HEK293 (cell line): ENCODE measurements at regions not wholly inside any gene's neighbourhood (a gene's known extent, or its start where the extent isn't known, plus 50 kb on each side); places are given as distances from the start of the nearest gene placed in this dataset.

ENCODE experiments used
- CTCF ChIA-PET: fragments of 350-600 bp; formaldehyde crosslinking; extraction: SDS; loops from one replicate; lab custom pipeline; 2021; ENCODE audit warnings: antibody characterized with exemption; lab: Yijun Ruan, JAX
- POLR2A ChIA-PET: fragments of 300-600 bp; formaldehyde crosslinking; extraction: SDS; loops from one replicate; lab custom pipeline; 2020; ENCODE audit warnings: antibody characterized with exemption, inconsistent platforms; lab: Yijun Ruan, JAX
- H3K27ac ChIP-seq: fragments of 200-500 bp; sonication (Bioruptor generic); 2 replicates; pipeline ENCODE4 v1.5.1; 2014; ENCODE audit warnings: low read depth, low read length, control low read depth, inconsistent platforms; ENCODE audit errors: extremely low read depth
- H3K36me3 ChIP-seq, 2 experiments: fragments of 200-500 bp in 1 of 2; sonication (Bioruptor generic) in 1 of 2; 1 replicate in 1 of 2; 2 replicates in 1 of 2; pipeline ENCODE4 v1.5.1; 2014 to 2017; ENCODE audit warnings: inconsistent platforms in 2 of 2, low read length in 2 of 2; ENCODE audit not compliant: control insufficient read depth in 2 of 2, insufficient read depth in 1 of 2
- H3K4me1 ChIP-seq: fragments of 200-500 bp; sonication (Bioruptor generic); 2 replicates; pipeline ENCODE4 v1.5.1; 2014; ENCODE audit warnings: mild to moderate bottlenecking, low read length, inconsistent platforms; ENCODE audit not compliant: control insufficient read depth, insufficient read depth
- H3K4me3 ChIP-seq: 2 replicates; pipeline ENCODE4 v1.5.1; 2011; ENCODE audit warnings: low read depth, mild to moderate bottlenecking, control low read depth, low read length, moderate library complexity
- H3K9me3 ChIP-seq: fragments of 200-500 bp; sonication (Bioruptor generic); 2 replicates; pipeline ENCODE4 v1.5.1; 2014; ENCODE audit warnings: low read depth, low read length, inconsistent platforms; ENCODE audit not compliant: control insufficient read depth, insufficient read depth
- EGR2 ChIP-seq: fragments of 450-650 bp; formaldehyde crosslinking; IDR thresholded peaks from 2 replicates; pipeline ENCODE4 v1.5.1; 2016; ENCODE audit warnings: low read depth, missing biosample characterization, missing genetic modification characterization
- GLIS1 ChIP-seq: fragments of 450-650 bp; formaldehyde crosslinking; IDR thresholded peaks from 2 replicates; pipeline ENCODE4 v1.5.1; 2016; ENCODE audit warnings: missing biosample characterization, missing genetic modification characterization
- KLF8 ChIP-seq: fragments of 450-650 bp; formaldehyde crosslinking; IDR thresholded peaks from 2 replicates; pipeline ENCODE4 v1.5.1; 2016; ENCODE audit warnings: missing biosample characterization, missing genetic modification characterization
- MZF1 ChIP-seq: fragments of 450-650 bp; formaldehyde crosslinking; IDR thresholded peaks from 2 replicates; pipeline ENCODE4 v1.5.1; 2017; ENCODE audit warnings: missing biosample characterization, missing genetic modification characterization, borderline replicate concordance
- OSR2 ChIP-seq: fragments of 450-650 bp; formaldehyde crosslinking; IDR thresholded peaks from 2 replicates; pipeline ENCODE4 v1.5.1; 2016; ENCODE audit warnings: missing biosample characterization, missing genetic modification characterization
- ZBTB21 ChIP-seq: fragments of 450-650 bp; formaldehyde crosslinking; IDR thresholded peaks from 2 replicates; pipeline ENCODE4 v1.5.1; 2017; ENCODE audit warnings: missing biosample characterization, missing genetic modification characterization
- ZNF202 ChIP-seq: fragments of 450-650 bp; formaldehyde crosslinking; IDR thresholded peaks from 2 replicates; pipeline ENCODE4 v1.5.1; 2016; ENCODE audit warnings: missing biosample characterization, missing genetic modification characterization, borderline replicate concordance
- ZNF214 ChIP-seq: fragments of 450-650 bp; formaldehyde crosslinking; IDR thresholded peaks from 2 replicates; pipeline ENCODE4 v1.5.1; 2017; ENCODE audit warnings: missing biosample characterization, mild to moderate bottlenecking, missing genetic modification characterization, borderline replicate concordance
- ZNF26 ChIP-seq: fragments of 450-650 bp; formaldehyde crosslinking; IDR thresholded peaks from 2 replicates; pipeline ENCODE4 v1.5.1; 2016; ENCODE audit warnings: missing biosample characterization, missing genetic modification characterization
- ZNF394 ChIP-seq: fragments of 450-650 bp; formaldehyde crosslinking; IDR thresholded peaks from 2 replicates; pipeline ENCODE4 v1.5.1; 2016; ENCODE audit warnings: missing biosample characterization, missing genetic modification characterization, mild to moderate bottlenecking, moderate library complexity, borderline replicate concordance
- ZNF416 ChIP-seq: fragments of 450-650 bp; formaldehyde crosslinking; IDR thresholded peaks from 2 replicates; pipeline ENCODE4 v1.5.1; 2016; ENCODE audit warnings: missing biosample characterization, missing genetic modification characterization
- ZNF501 ChIP-seq: fragments of 450-650 bp; formaldehyde crosslinking; IDR thresholded peaks from 2 replicates; pipeline ENCODE4 v1.5.1; 2016; ENCODE audit warnings: missing biosample characterization, missing genetic modification characterization
- ZNF513 ChIP-seq: fragments of 450-650 bp; IDR thresholded peaks from 2 replicates; pipeline ENCODE4 v1.5.1; 2018; ENCODE audit warnings: missing biosample characterization, missing genetic modification characterization
- ZNF561 ChIP-seq: fragments of 450-650 bp; IDR thresholded peaks from 2 replicates; pipeline ENCODE4 v1.5.1; 2018; ENCODE audit warnings: missing biosample characterization, missing genetic modification characterization, borderline replicate concordance
- ZNF610 ChIP-seq: fragments of 450-650 bp; formaldehyde crosslinking; IDR thresholded peaks from 2 replicates; pipeline ENCODE4 v1.5.1; 2016; ENCODE audit warnings: missing biosample characterization, missing genetic modification characterization, borderline replicate concordance
- ZNF629 ChIP-seq: fragments of 450-650 bp; formaldehyde crosslinking; IDR thresholded peaks from 2 replicates; pipeline ENCODE4 v1.5.1; 2017; ENCODE audit warnings: missing biosample characterization, missing genetic modification characterization
- ZNF664 ChIP-seq: fragments of 450-650 bp; formaldehyde crosslinking; IDR thresholded peaks from 2 replicates; pipeline ENCODE4 v1.5.1; 2016; ENCODE audit warnings: missing biosample characterization, missing genetic modification characterization
- ZNF704 ChIP-seq: fragments of 450-650 bp; formaldehyde crosslinking; IDR thresholded peaks from 2 replicates; pipeline ENCODE4 v1.5.1; 2016; ENCODE audit warnings: missing biosample characterization, missing genetic modification characterization
- ZNF792 ChIP-seq: fragments of 450-650 bp; formaldehyde crosslinking; IDR thresholded peaks from 2 replicates; pipeline ENCODE4 v1.5.1; 2016; ENCODE audit warnings: missing biosample characterization, missing genetic modification characterization
- ZSCAN5A ChIP-seq: fragments of 450-650 bp; formaldehyde crosslinking; IDR thresholded peaks from 2 replicates; pipeline ENCODE4 v1.5.1; 2016; ENCODE audit warnings: missing biosample characterization, missing genetic modification characterization
- ZXDB ChIP-seq: fragments of 450-650 bp; formaldehyde crosslinking; IDR thresholded peaks from 2 replicates; pipeline ENCODE4 v1.5.1; 2016; ENCODE audit warnings: missing biosample characterization, missing genetic modification characterization
- TF ChIP-seq, protein P1 (sequence below): fragments of 450-650 bp; formaldehyde crosslinking; conservative IDR thresholded peaks from 2 replicates; pipeline ENCODE4 v1.5.1; 2016; ENCODE audit warnings: low read depth, missing biosample characterization, missing genetic modification characterization
- TF ChIP-seq, protein P2 (sequence below): fragments of 450-650 bp; formaldehyde crosslinking; IDR thresholded peaks from 2 replicates; pipeline ENCODE4 v1.5.1; 2016; ENCODE audit warnings: missing biosample characterization, missing genetic modification characterization

DNA sequence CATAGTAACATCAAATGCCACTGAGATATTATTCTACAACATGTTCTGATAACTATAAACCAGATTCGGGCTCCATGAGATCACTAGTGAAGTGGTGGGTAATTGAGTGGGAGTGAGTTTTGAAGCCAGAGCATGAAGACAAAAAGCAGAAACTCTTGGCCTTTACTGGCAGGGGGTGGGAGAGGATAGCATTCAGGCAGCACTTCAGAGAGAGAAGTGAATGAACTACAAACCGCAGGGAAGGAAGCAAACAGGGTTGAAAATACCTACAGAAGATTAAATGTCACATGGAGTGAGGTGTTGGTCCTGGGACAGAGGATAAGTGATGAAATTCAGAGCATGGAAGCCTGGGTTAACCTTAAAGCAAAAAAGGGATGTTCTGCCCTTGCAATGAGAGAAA is 250.0 kb downstream of the EPM2A start:
- POLR2A ChIA-PET: no interaction called here

GRCh38 chr6:145486306-145486705 is 249.0 kb downstream of the EPM2A start:
- H3K27ac ChIP-seq: no peak overlapping the region
- no peak overlapping the region for H3K4me3 ChIP-seq
- ChIA-PET CTCF (no interaction called here), POLR2A (no interaction called here)
- TF ChIP-seq ZNF513 (tag by site-specific recombination): no peak
- no peak for TF ChIP-seq ZNF792 (tag by site-specific recombination)
- TF ChIP-seq, protein P1, sequence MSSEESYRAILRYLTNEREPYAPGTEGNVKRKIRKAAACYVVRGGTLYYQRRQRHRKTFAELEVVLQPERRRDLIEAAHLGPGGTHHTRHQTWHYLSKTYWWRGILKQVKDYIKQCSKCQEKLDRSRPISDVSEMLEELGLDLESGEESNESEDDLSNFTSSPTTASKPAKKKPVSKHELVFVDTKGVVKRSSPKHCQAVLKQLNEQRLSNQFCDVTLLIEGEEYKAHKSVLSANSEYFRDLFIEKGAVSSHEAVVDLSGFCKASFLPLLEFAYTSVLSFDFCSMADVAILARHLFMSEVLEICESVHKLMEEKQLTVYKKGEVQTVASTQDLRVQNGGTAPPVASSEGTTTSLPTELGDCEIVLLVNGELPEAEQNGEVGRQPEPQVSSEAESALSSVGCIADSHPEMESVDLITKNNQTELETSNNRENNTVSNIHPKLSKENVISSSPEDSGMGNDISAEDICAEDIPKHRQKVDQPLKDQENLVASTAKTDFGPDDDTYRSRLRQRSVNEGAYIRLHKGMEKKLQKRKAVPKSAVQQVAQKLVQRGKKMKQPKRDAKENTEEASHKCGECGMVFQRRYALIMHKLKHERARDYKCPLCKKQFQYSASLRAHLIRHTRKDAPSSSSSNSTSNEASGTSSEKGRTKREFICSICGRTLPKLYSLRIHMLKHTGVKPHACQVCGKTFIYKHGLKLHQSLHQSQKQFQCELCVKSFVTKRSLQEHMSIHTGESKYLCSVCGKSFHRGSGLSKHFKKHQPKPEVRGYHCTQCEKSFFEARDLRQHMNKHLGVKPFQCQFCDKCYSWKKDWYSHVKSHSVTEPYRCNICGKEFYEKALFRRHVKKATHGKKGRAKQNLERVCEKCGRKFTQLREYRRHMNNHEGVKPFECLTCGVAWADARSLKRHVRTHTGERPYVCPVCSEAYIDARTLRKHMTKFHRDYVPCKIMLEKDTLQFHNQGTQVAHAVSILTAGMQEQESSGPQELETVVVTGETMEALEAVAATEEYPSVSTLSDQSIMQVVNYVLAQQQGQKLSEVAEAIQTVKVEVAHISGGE: no peak
- TF ChIP-seq OSR2: no peak
- no peak for TF ChIP-seq ZNF664 (tag by site-specific recombination)
- no peaks in the 10 kb centered on the region for H3K9me3 ChIP-seq
- no peaks in the 10 kb centered on the region for H3K36me3 ChIP-seq
- no peaks in the 10 kb centered on the region for H3K4me1 ChIP-seq

More for the DNA sequence above, 250.0 kb downstream of the EPM2A start:
- TF ChIP-seq ZXDB (tag by site-specific recombination): no peak
- TF ChIP-seq ZNF214 (tag by site-specific recombination): no peak
- no peak for TF ChIP-seq ZNF416 (tag by site-specific recombination)
- no peak for TF ChIP-seq GLIS1 (tag by site-specific recombination)
- no peak for TF ChIP-seq ZSCAN5A (tag by site-specific recombination)
- no peak for TF ChIP-seq ZNF704 (tag by site-specific recombination)
- no peak for TF ChIP-seq ZNF501 (tag by site-specific recombination)
- no peak for TF ChIP-seq KLF8 (tag by site-specific recombination)
- no peak for TF ChIP-seq MZF1 (tag by site-specific recombination)
- TF ChIP-seq ZNF610 (tag by site-specific recombination): no peak
- TF ChIP-seq ZNF561 (tag by site-specific recombination): no peak
- TF ChIP-seq ZNF202 (tag by site-specific recombination): no peak
- TF ChIP-seq ZNF629: no peak
- TF ChIP-seq, protein P2, sequence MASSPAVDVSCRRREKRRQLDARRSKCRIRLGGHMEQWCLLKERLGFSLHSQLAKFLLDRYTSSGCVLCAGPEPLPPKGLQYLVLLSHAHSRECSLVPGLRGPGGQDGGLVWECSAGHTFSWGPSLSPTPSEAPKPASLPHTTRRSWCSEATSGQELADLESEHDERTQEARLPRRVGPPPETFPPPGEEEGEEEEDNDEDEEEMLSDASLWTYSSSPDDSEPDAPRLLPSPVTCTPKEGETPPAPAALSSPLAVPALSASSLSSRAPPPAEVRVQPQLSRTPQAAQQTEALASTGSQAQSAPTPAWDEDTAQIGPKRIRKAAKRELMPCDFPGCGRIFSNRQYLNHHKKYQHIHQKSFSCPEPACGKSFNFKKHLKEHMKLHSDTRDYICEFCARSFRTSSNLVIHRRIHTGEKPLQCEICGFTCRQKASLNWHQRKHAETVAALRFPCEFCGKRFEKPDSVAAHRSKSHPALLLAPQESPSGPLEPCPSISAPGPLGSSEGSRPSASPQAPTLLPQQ (tag by site-specific recombination): no peak
- TF ChIP-seq ZBTB21 (tag by site-specific recombination): no peak
- TF ChIP-seq ZNF26: no peak
- no peak for TF ChIP-seq EGR2 (tag by site-specific recombination)
- TF ChIP-seq ZNF394: no peak
- TF ChIP-seq, all 188 proteins: peak for 0
- Histone ChIP-seq H3K9me3 (no peaks in the 10 kb centered on the region), H3K36me3 (no peaks in the 10 kb centered on the region), H3K27ac (no peak overlapping the region), H3K4me3 (no peak overlapping the region), H3K4me1 (no peaks in the 10 kb centered on the region)
- CTCF ChIA-PET: no interaction called here
